Stimulated activated CD4-positive, alpha-beta T cell treated with anti-CD3 and anti-CD28 coated beads, Interleukin-2, amount 100 ng/mL, for 48 hours (primary cell): ENCODE measurements at regions not wholly inside any gene's neighbourhood (a gene's known extent, or its start where the extent isn't known, plus 50 kb on each side); places are given as distances from the start of the nearest gene placed in this dataset.
"Not testable (repeated sequence)": the region's sequence is repeated elsewhere in the genome, so short reads cannot be mapped to it uniquely, and the experiment has no call there.

Experiments
- DNase-seq, 2 donors: peaks; one replicate each; pipeline ENCODE4 v3.0.0-alpha.2; 2020

DNA sequence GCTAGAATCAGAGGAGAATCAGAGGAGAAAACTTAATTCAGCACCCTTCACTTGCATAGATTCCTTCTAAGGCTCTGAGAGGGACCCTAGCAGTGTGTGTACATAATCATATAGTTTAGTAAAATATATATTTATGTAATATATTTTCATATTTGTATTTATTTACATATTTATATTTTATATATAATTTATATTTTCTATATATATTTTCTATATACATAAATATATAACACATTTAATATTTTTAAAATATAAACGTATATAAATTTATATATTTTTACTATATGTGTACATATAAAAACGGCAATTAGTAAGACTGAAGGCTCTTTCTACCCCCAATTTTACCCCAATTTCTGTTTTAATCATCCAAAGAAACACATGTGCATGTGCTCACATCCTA, 80.3 kb downstream of the NXPE2 start:
- no peak for DNase-seq

DNA sequence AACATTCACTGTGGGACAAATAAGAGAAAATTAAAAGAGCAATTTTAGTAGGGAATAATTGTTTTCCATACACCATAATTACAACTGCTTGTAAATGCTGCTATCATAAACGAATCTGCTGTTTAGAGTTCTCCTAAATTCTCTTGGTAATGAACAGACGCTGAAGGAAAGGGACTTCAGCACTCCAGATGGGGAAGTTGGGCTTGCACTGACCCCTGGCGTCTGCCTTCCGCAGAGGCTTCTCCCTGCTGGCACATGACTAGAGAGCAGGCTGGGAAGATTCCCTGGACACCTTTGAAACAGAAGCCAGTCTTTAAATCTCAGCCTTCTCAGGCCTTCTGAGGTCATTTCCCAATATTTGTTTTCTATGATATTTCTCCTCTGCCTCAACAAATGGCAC, 84.1 kb downstream of the NXPE2 start:
- DNase-seq, result no peak

DNA sequence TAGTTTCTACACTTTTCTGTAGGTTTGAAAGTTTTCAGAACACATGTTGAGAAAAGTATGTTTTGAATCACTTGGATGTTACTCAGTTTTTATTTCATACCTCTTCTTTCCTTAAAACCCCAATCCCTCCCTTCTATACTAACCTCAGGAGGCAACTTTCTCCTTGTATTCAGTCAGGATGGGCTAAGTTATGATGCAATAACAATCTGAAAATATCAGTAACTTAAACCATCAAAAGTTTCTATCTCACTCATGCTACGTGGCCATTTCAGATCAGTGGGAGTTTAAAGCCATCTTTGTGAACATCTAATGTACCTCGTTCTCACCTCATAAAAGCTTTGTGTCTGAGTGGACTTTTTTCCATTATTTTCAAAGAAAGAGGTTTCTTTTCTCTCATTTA, 86.2 kb downstream of the NXPE2 start:
- DNase-seq, result no peak

DNA sequence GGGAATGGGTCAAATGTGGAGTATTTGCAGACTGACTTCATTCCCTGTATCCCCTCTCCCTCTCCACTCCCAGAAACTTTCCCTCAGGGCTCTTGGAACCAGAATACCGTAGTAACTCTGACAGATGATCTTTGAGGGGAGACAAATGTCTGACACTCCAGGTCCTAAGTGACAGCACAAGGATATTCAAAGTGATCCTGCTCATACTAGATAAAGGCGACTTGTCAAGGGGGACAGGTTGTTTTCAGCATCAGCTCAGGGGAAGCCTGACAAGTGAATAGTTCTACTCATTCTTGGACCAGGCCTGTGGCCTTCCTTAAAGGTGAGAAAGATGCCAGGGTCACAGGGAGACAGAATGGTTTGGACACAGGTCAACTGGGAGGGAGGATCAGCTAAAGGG, 92.8 kb downstream of the NXPE2 start:
- no peak for DNase-seq

DNA sequence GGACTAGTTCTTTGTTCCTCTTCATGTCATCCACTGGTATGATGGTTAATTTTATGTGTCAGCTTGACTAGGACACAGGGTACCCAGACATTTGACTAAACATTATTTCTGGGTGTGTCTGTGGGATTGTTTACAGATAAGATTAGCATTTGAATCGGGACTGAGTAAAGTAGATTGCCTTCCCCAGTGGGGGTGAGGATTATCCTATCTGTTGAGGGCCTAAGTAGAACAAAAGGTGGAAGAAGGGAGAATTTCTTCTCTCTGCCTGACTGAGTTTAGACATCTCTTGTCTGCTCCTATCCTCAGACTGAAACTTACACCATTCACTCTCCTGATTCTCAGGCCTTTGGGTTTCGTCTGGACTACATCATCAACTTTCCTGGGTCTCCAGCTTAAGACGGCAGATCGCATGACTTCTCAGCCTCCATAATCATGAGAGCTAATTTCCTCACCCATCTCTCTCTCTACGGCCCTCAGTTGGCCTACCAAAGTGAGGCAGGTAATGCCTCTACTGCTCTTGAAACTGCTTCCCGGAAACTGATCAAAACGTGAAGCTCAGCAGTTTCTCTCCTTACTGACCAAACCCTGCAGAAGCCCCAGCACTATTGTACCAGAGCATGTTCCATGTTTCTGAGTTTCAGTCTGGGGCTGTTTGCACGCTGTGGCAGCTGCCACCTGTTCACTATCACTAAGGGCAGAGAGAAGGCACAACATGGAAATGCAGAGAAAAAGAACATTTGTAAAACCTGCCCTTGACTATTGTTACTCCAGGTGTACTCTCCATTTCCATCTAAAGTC, 95.4 kb downstream of the NXPE2 start:
- no peak for DNase-seq

DNA sequence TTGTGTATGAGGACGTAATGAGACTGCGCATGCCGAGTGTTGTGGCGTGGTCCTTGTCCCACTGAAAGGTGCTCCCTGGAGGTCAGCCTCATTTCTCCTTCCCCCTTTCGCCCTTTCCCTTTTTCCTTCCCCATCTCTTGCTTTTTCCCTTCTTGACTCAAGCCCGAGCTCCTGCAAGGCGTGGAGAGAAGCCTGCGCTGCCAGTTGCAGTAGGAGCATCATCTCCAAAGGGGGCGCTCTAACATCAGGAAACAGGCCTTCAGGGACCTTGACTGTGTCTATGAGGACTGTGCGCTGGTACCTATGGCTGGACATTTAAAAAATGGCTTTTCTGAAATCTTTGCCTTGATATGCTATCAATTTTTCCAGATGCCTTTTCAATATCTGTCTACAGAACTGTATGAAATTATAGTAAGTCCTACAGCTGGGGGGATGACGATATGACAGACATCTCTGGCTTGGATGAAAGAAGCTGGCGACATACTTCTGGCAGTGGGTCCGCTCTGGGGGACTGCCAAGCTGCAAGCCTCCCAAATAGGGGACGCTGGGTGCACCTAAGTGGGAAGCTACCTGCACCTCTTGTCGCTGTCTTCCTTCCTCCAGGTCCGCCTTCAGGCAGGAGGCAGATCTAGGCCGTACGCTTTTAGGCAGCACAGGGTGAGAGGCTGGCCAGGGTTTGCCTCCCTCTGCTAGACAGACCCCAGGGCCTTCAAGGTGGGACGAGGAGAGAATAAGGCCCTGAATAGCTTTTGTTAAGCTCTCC, 96.5 kb downstream of the NXPE2 start:
- DNase-seq, result peak; percentile 7 to 15

DNA sequence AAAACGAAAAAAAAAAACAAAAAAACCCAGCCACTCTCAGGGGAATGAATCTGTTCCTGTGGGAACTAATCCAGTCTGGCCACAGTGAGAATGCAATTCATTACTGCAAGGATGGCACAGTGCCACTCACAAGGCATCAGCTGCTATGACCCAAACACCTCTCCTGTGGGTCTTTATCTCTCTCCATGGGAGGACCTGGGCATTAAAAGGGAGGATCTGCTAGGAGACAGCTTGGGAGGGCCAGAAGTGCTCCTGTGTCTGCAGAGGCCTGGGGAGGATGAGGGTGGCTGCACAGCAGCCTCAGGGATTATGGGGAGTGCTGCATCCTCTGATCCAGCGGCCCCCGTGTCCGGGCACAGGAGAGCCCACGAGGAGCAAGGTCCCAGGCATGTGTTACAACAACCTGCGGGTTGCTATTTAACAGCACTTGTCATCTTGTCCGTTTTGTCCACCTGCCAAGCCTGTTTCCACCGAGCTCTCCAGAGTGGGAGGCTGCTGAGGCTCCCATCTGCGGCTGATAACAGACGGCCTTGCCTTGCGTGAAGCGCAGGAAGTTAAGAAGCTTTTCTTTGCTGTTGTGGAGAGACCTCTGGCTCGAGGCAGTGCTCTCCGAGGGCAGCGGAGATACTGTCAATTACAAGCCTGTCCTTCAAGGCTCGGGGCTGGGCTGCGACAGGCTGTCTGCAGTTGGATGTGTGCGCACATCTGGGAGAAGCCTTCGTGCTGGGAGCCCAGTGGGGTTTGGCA, 97.7 kb downstream of the NXPE2 start:
- no peak for DNase-seq

DNA sequence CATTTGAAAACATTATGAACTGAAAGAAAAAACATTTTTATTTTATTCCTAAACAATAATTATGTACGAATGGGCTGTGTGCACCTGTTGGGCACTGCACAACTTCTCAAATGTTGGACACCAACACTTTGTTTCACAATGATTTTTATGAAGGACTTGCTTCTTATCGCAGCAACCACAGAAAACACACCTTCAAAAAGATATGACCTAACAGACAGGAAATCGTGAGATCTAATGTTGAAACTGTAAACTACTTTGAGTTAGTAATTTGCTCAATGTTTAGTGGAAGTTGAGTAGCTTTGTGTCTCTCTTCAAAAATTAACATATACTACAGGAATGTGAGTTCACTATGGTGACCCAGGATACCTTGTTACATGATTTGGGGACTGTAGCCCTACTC, 98.6 kb downstream of the NXPE2 start:
- no peak for DNase-seq

DNA sequence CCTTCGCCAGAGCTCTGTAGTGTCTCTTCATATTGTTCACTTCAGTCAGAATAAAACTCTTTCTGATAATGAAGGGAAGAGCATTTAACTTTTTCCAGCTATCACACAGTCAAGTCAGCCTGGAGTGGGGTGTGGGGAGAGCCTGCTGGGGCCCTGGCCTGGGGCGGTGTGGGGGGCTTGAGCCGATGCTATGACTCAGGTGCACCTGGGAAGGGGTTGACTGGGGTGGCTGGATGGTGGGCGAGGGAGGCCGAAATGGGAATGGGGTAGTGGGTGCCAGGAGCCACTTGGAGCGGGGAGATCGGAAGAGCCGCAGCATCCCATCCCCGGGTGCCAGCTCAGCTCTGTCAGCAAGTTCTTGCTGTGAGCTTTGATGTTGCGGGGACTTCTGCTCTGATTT, 100.9 kb downstream of the NXPE2 start:
- no peak for DNase-seq

DNA sequence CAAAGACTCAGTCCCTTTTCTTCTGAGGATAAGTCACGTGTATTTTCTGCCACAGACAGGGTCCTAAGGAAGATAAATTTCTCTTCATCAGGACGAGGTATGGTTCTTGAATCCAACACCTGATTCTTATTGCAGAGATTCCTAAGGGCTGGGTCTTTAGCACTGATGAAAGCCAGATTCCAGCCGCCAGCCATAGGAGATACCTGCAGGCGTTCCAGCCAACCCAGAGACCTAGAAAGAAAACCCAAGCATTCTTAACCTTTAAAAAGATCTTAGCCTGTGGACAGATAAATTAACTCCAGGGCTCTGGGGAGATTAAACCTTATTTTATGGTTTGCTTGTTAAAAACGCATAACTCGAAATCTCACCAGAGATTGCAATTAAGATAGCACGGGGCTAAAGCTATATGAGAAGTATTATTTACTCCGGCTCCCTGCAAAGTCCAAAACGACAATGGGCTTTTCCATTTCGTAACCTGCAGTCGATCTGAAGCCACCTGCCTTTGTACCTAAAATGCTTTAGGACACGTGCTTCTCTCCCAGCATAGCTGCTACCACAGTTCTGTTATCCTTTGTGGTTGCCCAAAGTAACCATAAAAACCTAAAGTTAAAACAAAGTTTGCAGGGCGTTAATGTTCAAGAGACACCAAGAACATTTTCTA, 104.5 kb downstream of the NXPE2 start:
- DNase-seq, result no peak

DNA sequence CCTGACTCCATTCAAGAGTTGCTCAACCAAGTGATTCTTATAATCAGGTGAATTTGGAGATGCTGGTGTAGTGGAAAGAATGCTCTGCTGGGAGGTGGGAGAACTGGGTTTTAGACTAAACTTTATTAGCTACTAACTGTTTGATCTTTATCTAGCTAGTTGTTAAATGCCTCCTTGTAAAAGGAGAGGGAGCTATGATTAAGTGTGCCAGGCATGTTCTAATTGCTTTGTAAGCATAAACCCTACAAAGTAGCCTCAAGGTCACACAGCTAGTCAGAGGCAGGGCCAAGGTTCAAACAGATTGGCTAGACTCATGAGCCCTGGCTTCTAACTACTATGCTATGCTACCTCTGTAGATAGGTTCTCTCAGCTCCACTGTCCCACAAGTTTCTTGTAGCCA, 105.5 kb downstream of the NXPE2 start:
- no peak for DNase-seq

DNA sequence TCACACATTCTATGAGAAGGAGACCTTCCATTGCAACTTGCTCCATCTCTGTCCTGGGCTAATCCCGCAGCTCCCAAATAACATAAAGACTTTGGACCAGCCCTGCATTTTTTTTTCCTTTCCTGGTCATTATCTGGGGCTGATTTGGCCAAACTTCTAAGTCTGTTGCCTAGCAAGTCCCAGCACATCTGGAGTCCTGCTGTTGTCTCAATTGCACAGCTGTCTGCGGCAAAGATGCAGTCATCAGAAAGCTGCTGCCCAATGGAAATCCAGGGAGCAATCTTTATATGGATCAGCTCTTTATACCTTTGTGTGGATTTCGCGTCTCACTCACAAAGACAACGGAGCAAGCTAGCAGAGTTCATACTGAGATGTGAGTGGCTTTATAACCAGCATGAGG, 105.9 kb downstream of the NXPE2 start:
- DNase-seq, result no peak

DNA sequence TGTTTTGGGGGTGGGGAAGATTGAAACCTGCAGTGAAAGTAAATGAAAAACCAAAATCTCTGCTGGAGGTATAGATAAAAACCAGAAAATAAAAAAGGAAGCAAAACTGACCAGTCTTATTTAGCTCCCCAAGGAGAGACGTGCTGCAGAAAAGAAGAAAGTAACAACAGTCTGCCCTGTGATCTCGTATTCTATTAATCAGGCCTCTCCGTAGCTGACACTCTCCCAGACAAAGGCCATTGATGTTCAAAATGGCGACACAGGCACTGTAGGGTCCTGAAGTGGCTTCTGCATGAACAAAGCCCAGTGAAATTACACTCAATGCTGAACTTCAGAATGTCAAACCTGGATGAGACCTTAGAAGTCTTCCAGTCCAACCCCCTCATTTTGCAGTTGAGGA, 106.6 kb downstream of the NXPE2 start:
- no peak for DNase-seq

DNA sequence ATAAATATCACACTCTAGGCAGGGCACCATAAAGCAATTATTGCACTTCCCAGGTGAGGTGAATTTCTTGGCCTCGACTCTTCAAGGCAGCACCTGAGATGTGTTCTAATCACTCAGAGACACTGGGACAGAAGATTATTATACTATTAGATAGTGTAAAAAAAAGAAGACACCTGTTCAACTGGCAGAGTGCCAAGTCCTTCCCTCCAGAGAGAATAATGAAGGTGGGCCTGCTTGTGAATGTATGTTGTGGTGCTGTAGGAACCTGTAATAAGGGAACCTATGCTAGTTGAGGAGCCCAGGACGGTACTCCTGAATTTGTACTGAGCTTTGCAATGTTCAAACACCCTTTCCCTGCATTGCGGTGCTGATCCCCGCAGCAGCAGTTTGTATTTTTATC, 107.5 kb downstream of the NXPE2 start:
- DNase-seq, result no peak

DNA sequence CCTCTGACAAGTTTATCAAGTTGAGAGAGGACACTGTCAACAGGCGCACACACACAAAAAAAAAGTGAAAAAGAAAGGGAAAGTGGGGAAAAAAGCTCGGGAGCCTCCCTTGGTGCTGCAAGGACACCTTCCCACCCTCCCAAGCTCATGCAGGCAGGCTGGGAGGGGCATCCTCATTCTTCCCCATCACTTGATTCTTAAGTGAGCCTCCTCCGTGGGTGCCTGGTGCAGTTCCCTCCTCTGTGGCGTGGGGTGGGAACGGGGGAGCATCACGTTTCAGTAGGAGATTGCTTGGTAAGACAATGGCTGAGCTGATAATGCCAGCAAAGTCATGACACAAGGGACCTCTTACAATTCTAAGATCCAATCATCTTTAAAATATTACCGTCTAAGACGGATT, 108.8 kb downstream of the NXPE2 start:
- no peak for DNase-seq

DNA sequence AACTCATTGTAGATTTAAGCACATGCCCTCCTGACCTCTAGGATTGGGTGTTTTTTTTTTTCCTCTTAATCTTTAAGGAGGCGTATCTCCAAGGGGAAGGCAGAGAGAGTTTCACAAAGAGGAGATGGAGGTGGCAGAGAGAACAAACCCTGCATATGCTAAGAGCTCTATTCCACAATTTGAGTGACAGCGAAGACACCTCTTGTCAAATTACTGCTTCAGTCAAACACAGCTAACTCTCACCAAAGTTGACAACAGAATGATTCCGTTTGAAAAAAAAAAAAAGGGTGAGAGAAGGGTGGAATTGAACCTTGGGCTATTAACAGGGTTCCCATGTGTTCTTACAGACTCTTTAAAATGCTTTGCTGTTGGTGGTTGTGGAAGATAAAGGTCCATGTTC, 112.6 kb downstream of the NXPE2 start:
- DNase-seq, result no peak

DNA sequence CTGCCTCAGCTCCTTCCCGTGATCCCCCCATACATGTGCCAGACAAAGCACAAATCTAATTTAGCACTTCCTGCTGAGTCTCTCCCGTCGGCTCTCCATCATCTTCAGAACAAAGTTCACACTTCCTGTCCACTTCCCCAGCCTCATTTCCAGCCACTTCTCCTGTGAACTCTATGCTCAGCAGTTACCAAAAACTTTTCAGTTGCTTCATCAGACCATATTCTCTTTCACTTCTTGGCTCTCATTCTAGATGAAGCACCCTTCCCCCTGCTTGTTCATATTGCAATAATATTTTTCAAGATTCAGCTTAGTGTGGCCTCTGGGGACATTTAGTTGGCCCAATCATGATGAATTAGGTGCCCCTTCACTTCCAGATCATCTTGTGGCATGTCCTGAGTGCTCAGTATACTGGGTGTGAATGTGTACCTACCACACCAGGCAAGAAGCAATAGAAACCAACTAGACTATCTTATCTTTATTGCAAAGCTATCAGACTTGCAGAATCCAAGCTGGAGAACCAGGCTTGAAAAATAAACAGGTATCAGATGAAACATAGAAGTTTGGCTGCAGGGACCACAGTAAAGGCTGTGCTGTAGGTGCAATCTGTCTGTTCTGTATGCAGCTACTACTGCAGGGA, 115.8 kb downstream of the NXPE2 start:
- DNase-seq, result no peak

DNA sequence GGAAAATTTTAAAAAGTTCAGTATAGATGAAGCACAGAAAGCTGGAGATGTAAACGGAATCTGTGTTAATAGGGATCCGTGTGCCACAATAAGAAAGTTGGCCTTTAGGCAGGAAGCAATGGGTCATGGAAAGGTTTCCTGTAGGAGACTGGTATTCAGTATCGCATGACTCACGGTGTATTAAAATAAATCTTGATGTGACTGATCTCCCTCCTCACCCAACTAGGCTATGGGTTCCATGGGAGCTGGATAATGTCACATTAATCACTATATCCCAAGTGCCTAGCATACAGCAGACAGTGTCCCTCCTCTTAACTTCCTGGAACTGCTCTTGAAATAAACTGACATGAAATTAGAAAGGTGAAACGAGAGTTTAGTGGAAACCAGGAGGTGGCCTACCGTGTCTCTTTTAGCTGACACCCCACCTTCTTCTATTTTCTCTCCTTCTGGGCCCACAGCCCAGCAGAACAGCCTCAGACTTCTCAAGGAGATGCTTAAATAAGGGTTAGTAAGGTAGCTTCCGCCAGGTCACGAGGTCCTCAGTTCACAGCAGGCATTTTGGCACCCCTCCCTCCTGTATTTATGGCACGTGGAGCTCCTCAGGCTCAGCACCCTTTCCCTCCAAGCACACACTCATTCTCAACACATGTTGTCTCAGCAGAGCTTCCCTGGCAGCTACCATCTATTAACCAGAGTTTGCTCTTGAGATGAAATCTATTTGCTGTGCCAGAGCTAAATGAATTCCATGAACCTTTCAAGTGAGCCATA, 118.8 kb downstream of the NXPE2 start:
- DNase-seq, result no peak

DNA sequence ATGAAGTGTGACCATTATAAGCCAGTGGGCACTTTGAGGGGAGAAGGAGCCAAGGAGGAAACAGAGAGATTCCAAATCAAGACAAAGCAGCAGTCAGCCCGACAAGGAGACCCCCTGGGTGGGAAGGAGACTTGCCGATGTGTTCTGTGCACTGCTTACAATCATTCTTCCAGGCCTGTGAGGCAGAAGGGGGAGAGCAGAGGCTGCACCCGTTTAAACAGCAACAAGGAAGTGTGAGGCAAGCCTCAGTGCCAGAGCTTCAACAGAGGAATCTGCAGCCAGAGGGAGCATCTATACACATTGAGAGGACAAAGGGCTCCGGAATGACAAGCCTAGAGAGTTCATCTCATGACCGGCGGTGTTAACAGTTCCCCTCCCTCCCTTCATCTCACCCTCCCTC, 121.1 kb downstream of the NXPE2 start:
- DNase-seq, result no peak

DNA sequence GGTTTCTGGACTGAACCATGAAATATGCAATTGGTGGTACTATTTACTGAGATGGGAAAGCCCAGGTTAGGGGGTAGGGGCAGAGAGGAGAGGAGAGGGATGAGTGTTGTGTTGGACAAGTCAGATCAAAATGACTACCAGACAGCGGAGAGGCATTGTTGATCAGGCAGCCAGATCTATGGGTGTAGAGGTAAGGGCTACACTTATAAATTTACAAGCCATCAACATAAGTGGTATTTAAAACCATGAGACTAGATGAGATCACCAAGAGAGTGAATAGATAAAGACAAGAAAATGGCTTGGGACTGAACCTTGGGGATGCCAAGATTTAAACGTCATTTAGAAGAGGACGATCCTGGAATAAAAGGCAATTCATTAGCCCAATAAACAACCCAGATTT, 123.4 kb downstream of the NXPE2 start:
- DNase-seq, result no peak

DNA sequence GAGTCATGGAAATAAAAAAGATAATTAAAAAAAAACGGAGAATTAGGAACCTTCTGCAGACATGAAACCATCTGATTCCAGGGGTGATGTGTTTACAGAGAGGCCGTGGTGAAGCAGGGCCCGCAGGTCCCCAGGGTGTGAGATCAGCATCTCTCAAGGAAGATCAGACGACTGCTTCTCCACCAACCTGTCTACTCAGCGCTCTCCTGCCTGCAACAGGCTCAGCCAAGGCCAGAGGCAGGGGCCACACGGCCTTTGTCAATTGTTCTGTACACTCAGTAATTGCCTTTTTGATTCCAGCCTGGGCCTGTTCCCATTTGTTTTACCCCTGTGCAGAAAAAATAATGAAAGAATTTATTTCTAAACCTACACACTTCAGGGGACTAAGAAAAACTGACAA, 124.6 kb downstream of the NXPE2 start:
- DNase-seq, result no peak

DNA sequence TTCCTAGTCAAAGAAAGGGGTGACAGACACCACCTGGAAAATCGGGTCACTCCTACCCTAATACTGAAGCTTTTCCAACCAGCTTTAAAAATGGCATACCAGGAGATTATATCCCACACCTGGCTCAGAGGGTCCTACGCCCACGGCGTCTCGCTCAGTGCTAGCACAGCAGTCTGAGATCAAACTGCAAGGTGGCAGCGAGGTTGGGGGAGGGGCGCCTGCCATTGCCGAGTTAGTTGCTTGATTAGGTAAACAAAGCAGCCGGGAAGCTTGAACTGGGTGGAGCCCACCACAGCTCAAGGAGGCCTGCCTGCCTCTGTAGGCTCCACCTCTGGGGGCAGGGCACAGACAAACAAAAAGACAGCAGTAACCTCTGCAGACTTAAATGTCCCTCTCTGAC, 127.1 kb downstream of the NXPE2 start:
- DNase-seq, result not testable (repeated sequence)
